IMR-90 (cell line): ENCODE measurements at regions not wholly inside any gene's neighbourhood (a gene's known extent, or its start where the extent isn't known, plus 50 kb on each side); places are given as distances from the start of the nearest gene placed in this dataset.
A peak's percentile ranks its signal among the peaks of the same experiment; 100 is the strongest.

ENCODE experiments used
- ATAC-seq: fragments of 200-7000 bp; cut with Tn5 transposase; 2 replicates; pipeline ENCODE4 v1.9.1; 2020; ENCODE audit warnings: low read depth, mild to moderate bottlenecking, moderate library complexity
- BruUV-seq: library from RNA; stranded (reverse); fragments of 400-500 nt; replicated peaks from 2 replicates; lab custom pipeline; 2021; lab: Mats Ljungman, UMichigan
- CTCF ChIA-PET: fragments of 300-600 bp; formaldehyde crosslinking; extraction: SDS; loops from one replicate; lab custom pipeline; 2021; ENCODE audit warnings: antibody characterized with exemption; lab: Yijun Ruan, JAX
- POLR2A ChIA-PET: fragments of 300-600 bp; sonication (Branson Sonifier 250); formaldehyde crosslinking; loops from one replicate; lab custom pipeline; 2022; ENCODE audit warnings: antibody characterized with exemption; ENCODE audit not compliant: unreplicated experiment; lab: Charles Lee
- DNase-seq: peaks from one replicate; pipeline ENCODE4 v3.0.0; 2013
- H2AFZ ChIP-seq: replicated peaks from 2 replicates; pipeline ENCODE3; 2013; ENCODE audit warnings: low read length, mild to moderate bottlenecking; ENCODE audit not compliant: poor library complexity
- H2AK5ac ChIP-seq: 2 replicates; pipeline ENCODE4 v1.6.1; 2013; ENCODE audit warnings: low read depth, low read length, inconsistent platforms
- H2AK9ac ChIP-seq: replicated peaks from 2 replicates; pipeline ENCODE3; 2013; ENCODE audit warnings: mild to moderate bottlenecking, low read depth, low read length, moderate library complexity; ENCODE audit not compliant: poor library complexity
- H2BK120ac ChIP-seq: 2 replicates; pipeline ENCODE4 v1.6.1; 2013; ENCODE audit warnings: low read depth, low read length, inconsistent platforms
- H2BK15ac ChIP-seq: 3 replicates; pipeline ENCODE4 v1.6.1; 2013; ENCODE audit warnings: low read depth, low read length, inconsistent platforms
- H2BK20ac ChIP-seq: 2 replicates; pipeline ENCODE4 v1.6.1; 2013; ENCODE audit warnings: low read depth, mild to moderate bottlenecking, inconsistent platforms, low read length, moderate library complexity
- H2BK5ac ChIP-seq: 2 replicates; pipeline ENCODE4 v1.6.1; 2013; ENCODE audit warnings: mild to moderate bottlenecking, low read depth, low read length, inconsistent platforms; ENCODE audit not compliant: poor library complexity, severe bottlenecking
- H3K14ac ChIP-seq: replicated peaks from 2 replicates; pipeline ENCODE4 v1.6.1; 2013; ENCODE audit warnings: low read depth, low read length, inconsistent platforms
- H3K18ac ChIP-seq: 2 replicates; pipeline ENCODE4 v1.6.1; 2013; ENCODE audit warnings: low read depth, low read length, control low read depth
- H3K23ac ChIP-seq: 2 replicates; pipeline ENCODE4 v1.6.1; 2013; ENCODE audit warnings: low read depth, low read length, inconsistent platforms
- H3K27ac ChIP-seq: 2 replicates; pipeline ENCODE4 v1.5.1; 2013; ENCODE audit warnings: mild to moderate bottlenecking, control low read depth, low read length; ENCODE audit not compliant: insufficient read depth
- H3K27me3 ChIP-seq: 2 replicates; pipeline ENCODE4 v1.6.1; 2013; ENCODE audit warnings: low read length; ENCODE audit not compliant: control insufficient read depth, insufficient read depth
- H3K36me3 ChIP-seq: 2 replicates; pipeline ENCODE4 v1.6.1; 2013; ENCODE audit warnings: low read length, mixed read lengths; ENCODE audit not compliant: control insufficient read depth, insufficient read depth
- H3K4ac ChIP-seq: 2 replicates; pipeline ENCODE4 v1.6.1; 2013; ENCODE audit warnings: low read depth, low read length, inconsistent platforms
- H3K4me1 ChIP-seq: 2 replicates; pipeline ENCODE4 v1.6.1; 2013; ENCODE audit warnings: low read length, mixed read lengths; ENCODE audit not compliant: control insufficient read depth, insufficient read depth
- H3K4me2 ChIP-seq: 2 replicates; pipeline ENCODE4 v1.6.1; 2013; ENCODE audit warnings: low read depth, mild to moderate bottlenecking, control low read depth, low read length, moderate library complexity
- H3K4me3 ChIP-seq: 2 replicates; pipeline ENCODE4 v1.5.1; 2013; ENCODE audit warnings: low read depth, mild to moderate bottlenecking, control low read depth, low read length, moderate library complexity; ENCODE audit not compliant: insufficient read depth
- H3K56ac ChIP-seq: 2 replicates; pipeline ENCODE4 v1.6.1; 2013; ENCODE audit warnings: low read length, inconsistent platforms; ENCODE audit not compliant: insufficient read depth; ENCODE audit errors: extremely low read depth
- H3K79me1 ChIP-seq, 2 experiments: 2 replicates each; pipeline ENCODE4 v1.6.1; 2013; ENCODE audit warnings: low read length in 2 of 2, inconsistent platforms in 1 of 2, low read depth in 1 of 2
- H3K9ac ChIP-seq: 2 replicates; pipeline ENCODE4 v1.6.1; 2013; ENCODE audit warnings: low read depth, low read length, control low read depth
- H3K9me1 ChIP-seq: 2 replicates; pipeline ENCODE4 v1.6.1; 2013; ENCODE audit warnings: low read length, inconsistent platforms; ENCODE audit not compliant: insufficient read depth
- H3K9me3 ChIP-seq: 2 replicates; pipeline ENCODE4 v1.6.1; 2013; ENCODE audit warnings: low read length; ENCODE audit not compliant: control insufficient read depth, insufficient read depth
- H4K20me1 ChIP-seq: 2 replicates; pipeline ENCODE4 v1.6.1; 2013; ENCODE audit warnings: low read length, inconsistent platforms; ENCODE audit not compliant: insufficient read depth
- H4K5ac ChIP-seq: 2 replicates; pipeline ENCODE4 v1.6.1; 2013; ENCODE audit warnings: mild to moderate bottlenecking, low read depth, low read length, control low read depth
- H4K8ac ChIP-seq, 2 experiments: 2 replicates each; pipeline ENCODE4 v1.6.1; 2013; ENCODE audit warnings: low read depth in 2 of 2, low read length in 2 of 2, control low read depth in 1 of 2, inconsistent platforms in 1 of 2
- H4K91ac ChIP-seq: 2 replicates; pipeline ENCODE4 v1.6.1; 2013; ENCODE audit warnings: low read depth, low read length, inconsistent platforms; ENCODE audit not compliant: insufficient read depth
- BHLHE40 ChIP-seq: fragments of 150-350 bp; IDR thresholded peaks from 2 replicates; pipeline ENCODE4 v1.6.1; 2016; ENCODE audit warnings: mild to moderate bottlenecking, low read depth, low read length
- CEBPB ChIP-seq: IDR thresholded peaks from 2 replicates; pipeline ENCODE4 v1.6.1; 2012; ENCODE audit warnings: low read depth, low read length, improper control_type of control experiment
- FOS ChIP-seq: fragments of 150-350 bp; IDR thresholded peaks from 2 replicates; pipeline ENCODE4 v1.6.1; 2016; ENCODE audit warnings: low read depth, low read length
- NFE2L2 ChIP-seq: fragments of 150-350 bp; IDR thresholded peaks from 2 replicates; pipeline ENCODE4 v1.6.1; 2016; ENCODE audit warnings: low read depth, mild to moderate bottlenecking, low read length
- POLR2A ChIP-seq: IDR thresholded peaks from 2 replicates; pipeline ENCODE4 v1.6.1; 2012; ENCODE audit warnings: mild to moderate bottlenecking, low read depth, low read length
- RCOR1 ChIP-seq: IDR thresholded peaks from 2 replicates; pipeline ENCODE4 v1.6.1; 2012; ENCODE audit warnings: mild to moderate bottlenecking, low read length, improper control_type of control experiment; ENCODE audit not compliant: insufficient replicate concordance
- RFX5 ChIP-seq: IDR thresholded peaks from 2 replicates; pipeline ENCODE4 v1.8.0; 2012; ENCODE audit warnings: low read depth, mild to moderate bottlenecking, low read length, moderate library complexity
- SMC3 ChIP-seq: fragments of 150-350 bp; IDR thresholded peaks from 2 replicates; pipeline ENCODE4 v1.6.1; 2016; ENCODE audit warnings: low read depth, mild to moderate bottlenecking, antibody characterized with exemption, low read length, moderate library complexity
- WGBS, 2 experiments: methylation state at CpG; one replicate each; pipeline versions ENCODE4 v1.1.5 to v1.1.7; 2013; ENCODE audit warnings: missing lambda C conversion rate in 2 of 2; ENCODE audit not compliant: insufficient read length in 1 of 2; ENCODE audit errors: extremely low coverage in 2 of 2; 5-methylcytosine and 5-hydroxymethylcytosine counted together
- dilution Hi-C: fragments of 300-500 bp; cut with HindIII; formaldehyde crosslinking; loops from one replicate; pipeline ENCODE4 v1.14.3; 2018; ENCODE audit warnings: low sequenced_read_pairs; ENCODE audit not compliant: unreplicated experiment
- in situ Hi-C: fragments of 300-500 bp; cut with MboI; formaldehyde crosslinking; loops from 3 replicates; pipeline ENCODE4 v1.14.3; 2019; ENCODE audit warnings: low sequenced_read_pairs, inconsistent platforms, mixed read lengths
- intact Hi-C: fragments of 100-400 bp; cut with micrococcal nuclease; formaldehyde crosslinking; loops from 2 replicates; pipeline ENCODE4 v1.10.0; 2022
- TF ChIP-seq, protein P1 (sequence below): fragments of 150-350 bp; IDR thresholded peaks from 2 replicates; pipeline ENCODE4 v1.6.1; 2016; ENCODE audit warnings: low read depth, mild to moderate bottlenecking, low read length, moderate library complexity, borderline replicate concordance
- TF ChIP-seq, protein P2 (sequence below): conservative IDR thresholded peaks from 2 replicates; pipeline ENCODE4 v1.5.1; 2012; ENCODE audit warnings: mild to moderate bottlenecking, low read depth, low read length, improper control_type of control experiment

DNA sequence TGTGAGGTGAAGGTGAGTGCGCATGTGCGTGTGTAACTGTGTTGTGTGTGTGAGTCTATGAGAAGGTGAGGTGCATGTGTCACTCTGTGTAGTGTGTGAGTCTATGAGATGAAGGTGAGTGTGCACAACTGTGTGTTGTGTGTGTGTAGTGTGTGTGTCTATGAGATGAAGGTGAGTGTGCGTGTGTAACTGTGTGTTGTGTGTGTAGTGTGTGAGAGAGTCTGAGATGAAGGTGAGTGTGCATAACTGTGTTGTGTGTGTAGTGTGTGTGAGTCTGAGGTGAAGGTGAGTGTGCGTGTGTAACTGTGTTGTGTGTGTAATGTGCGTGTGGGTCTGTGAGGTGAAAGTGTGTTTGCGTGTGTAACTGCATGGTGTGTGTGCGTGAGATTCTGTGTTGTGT lies 154.0 kb downstream of the FOXD2 start:
- Histone ChIP-seq H2AK5ac (no peak overlapping the region), H4K5ac (no peak overlapping the region), H2AK9ac (no peak overlapping the region), H2AFZ (peak overlapping the region; percentile 33), H3K4me1 (no peaks in the 10 kb centered on the region), H3K23ac (no peak overlapping the region), H3K56ac (no peak overlapping the region), H4K91ac (no peak overlapping the region), H3K4ac (no peak overlapping the region), H3K4me2 (no peak overlapping the region), H3K9me3 (no peaks in the 10 kb centered on the region), H2BK120ac (no peak overlapping the region), H4K20me1 (no peaks in the 10 kb centered on the region), H2BK20ac (no peak overlapping the region), H3K18ac (no peak overlapping the region), H2BK15ac (no peak overlapping the region), H3K27ac (no peak overlapping the region), H3K9ac (no peak overlapping the region), H3K9me1 (no peaks in the 10 kb centered on the region), H3K4me3 (no peak overlapping the region), H3K36me3 (no peaks in the 10 kb centered on the region), H3K79me1 (no peaks in the 10 kb centered on the region), H2BK5ac (peak overlapping the region; percentile 73), H4K8ac (no peak overlapping the region), H3K14ac (no peak overlapping the region), H3K27me3 (peaks cover 11% of the 10 kb centered on the region; the same call in 1 of the 2 replicates)
- intact Hi-C loops, result no loop called here
- TF ChIP-seq NFE2L2 (no peak), CEBPB (no peak), BHLHE40 (no peak), POLR2A (no peak), SMC3 (no peak), RFX5 (no peak), FOS (no peak), RCOR1 (no peak)
- TF ChIP-seq, protein P1, sequence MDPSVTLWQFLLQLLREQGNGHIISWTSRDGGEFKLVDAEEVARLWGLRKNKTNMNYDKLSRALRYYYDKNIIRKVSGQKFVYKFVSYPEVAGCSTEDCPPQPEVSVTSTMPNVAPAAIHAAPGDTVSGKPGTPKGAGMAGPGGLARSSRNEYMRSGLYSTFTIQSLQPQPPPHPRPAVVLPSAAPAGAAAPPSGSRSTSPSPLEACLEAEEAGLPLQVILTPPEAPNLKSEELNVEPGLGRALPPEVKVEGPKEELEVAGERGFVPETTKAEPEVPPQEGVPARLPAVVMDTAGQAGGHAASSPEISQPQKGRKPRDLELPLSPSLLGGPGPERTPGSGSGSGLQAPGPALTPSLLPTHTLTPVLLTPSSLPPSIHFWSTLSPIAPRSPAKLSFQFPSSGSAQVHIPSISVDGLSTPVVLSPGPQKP, result no peak
- TF ChIP-seq, protein P2, sequence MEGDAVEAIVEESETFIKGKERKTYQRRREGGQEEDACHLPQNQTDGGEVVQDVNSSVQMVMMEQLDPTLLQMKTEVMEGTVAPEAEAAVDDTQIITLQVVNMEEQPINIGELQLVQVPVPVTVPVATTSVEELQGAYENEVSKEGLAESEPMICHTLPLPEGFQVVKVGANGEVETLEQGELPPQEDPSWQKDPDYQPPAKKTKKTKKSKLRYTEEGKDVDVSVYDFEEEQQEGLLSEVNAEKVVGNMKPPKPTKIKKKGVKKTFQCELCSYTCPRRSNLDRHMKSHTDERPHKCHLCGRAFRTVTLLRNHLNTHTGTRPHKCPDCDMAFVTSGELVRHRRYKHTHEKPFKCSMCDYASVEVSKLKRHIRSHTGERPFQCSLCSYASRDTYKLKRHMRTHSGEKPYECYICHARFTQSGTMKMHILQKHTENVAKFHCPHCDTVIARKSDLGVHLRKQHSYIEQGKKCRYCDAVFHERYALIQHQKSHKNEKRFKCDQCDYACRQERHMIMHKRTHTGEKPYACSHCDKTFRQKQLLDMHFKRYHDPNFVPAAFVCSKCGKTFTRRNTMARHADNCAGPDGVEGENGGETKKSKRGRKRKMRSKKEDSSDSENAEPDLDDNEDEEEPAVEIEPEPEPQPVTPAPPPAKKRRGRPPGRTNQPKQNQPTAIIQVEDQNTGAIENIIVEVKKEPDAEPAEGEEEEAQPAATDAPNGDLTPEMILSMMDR, result no peak
- no TSS peak for BruUV-seq
- in situ Hi-C loops, result no loop called here
- no peak for DNase-seq
- POLR2A ChIA-PET, result no interaction called here
- no peak for ATAC-seq
- dilution Hi-C loops, result no loop called here
- CTCF ChIA-PET, result no interaction called here
- WGBS, 2 experiments, result 75% methylated on average over 5 of the region's 7 CpGs; no CpG with 5 or more reads in 1 of the 2 experiments
